Effector CD4-positive, alpha-beta T cell (primary cell): ENCODE measurements at regions not wholly inside any gene's neighbourhood (a gene's known extent, or its start where the extent isn't known, plus 50 kb on each side); places are given as distances from the start of the nearest gene placed in this dataset.

ENCODE experiments used
- DNase-seq: peaks from one replicate; pipeline ENCODE4 v3.0.0-alpha.2; 2020

DNA sequence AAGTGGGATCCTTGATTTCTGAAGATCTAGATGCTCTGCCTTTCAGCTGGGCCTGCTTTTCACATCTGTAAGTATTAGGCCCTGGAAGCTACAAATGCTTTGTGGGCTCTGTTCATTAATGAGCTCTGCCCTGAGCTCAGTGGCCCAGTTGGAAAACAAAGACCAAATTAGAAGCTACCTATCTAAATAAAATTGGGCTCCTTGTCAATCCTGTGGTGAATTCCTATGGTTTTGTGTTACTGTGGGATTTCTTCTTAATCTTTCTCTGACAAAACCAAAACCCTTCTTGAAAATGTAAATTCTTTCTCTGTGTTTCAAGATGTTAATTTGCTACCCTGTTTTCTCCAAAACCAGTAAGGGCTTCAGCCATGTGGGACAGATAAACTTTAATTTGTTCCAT lies 219.0 kb upstream of the HS6ST1 start:
- DNase-seq, result no peak

DNA sequence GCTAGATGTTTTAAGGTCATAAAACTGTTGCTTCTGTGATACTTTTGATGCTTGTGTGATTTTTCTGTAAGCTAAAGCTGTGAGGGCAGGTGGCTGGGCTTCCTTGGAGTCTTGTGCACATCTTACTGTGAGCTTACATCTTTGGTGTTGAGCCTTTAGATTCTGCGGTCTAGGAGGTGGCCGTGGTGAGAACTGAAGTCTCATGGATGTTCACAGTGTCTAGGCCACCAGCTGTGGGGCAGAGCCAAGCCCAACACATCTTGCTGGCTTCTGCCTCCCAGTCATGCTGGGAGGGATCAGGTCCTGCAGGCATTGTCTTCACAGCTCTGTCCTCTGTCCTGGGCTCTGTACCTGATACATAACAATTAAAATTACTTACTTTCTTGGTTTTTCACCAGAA lies 219.7 kb upstream of the HS6ST1 start:
- DNase-seq, result no peak

DNA sequence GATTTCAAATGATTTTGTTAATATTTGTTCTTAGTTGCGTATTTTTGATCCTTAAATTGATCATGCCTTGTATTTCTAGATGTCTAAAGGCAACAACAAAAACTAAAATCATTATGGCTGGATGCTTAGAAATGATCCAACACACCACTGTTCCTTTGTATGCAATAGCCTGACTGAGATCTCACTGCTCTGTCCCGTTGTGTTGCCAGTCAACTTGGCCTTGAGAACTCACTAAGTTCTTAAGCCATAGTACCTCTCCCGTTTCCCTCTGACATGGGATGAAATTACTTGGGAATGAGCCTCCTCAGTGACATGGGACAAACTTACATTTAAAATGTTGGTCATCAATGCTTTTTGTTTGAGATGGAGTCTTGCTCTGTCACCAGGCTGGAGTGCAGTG lies 222.0 kb upstream of the HS6ST1 start:
- no peak for DNase-seq

DNA sequence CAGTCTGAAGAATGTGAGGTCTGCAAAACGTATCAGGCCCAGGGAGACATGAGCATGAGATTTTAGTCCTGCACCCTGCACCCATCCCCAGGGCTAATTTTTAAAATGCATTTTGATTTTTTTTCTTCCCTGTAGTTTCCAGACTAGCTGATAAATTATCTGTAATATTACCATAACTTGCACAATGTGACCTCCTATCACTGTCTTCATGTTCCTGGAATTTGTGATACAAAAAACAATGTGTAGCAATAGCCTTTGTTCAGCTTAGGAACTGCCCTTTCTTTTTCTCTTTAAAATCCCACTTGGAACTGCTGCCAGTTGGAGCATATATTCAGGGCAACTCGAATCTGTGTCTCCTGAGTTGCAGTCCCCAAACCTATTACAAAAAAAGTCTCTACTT lies 222.8 kb upstream of the HS6ST1 start:
- DNase-seq, result no peak

DNA sequence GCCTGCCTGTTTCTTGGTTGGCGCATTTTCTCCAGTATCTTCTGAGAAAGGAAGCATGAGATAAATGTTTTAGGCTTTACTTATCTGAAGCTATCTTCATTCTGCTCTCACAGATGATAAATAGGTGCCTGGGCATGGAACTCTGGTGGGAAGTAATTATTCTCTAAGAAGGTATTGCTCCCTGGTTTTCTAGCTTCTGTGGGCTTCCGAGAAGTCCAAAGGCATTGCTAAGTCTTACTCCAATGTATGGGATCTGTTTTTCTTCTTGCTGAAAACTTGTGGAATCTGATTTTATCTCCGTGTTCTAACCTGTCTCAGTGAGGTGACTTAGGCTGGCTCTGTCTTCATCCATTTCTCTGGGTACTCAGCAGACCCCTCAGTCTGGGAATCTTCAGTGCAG lies 224.4 kb upstream of the HS6ST1 start:
- DNase-seq, result no peak

DNA sequence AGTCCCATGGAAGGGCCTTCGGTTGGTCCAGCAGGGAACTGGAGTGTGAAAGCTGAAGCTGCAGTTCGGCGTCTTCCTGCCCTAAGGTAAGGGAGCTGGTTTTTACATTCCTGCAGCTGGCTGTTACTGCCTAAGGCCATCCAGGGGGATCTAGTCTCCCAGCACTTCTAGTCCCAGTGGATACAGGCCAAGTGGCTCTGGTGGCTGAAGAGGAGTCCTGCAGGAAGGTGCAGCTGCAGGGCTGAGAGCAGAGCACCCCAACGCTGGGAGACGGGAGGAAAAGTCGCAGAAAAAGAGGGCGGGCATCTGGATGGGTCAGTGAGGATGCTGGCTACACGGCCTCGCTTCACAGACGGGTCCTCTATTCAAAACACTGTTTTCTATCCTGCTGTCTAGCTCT lies 225.0 kb upstream of the HS6ST1 start:
- no peak for DNase-seq

DNA sequence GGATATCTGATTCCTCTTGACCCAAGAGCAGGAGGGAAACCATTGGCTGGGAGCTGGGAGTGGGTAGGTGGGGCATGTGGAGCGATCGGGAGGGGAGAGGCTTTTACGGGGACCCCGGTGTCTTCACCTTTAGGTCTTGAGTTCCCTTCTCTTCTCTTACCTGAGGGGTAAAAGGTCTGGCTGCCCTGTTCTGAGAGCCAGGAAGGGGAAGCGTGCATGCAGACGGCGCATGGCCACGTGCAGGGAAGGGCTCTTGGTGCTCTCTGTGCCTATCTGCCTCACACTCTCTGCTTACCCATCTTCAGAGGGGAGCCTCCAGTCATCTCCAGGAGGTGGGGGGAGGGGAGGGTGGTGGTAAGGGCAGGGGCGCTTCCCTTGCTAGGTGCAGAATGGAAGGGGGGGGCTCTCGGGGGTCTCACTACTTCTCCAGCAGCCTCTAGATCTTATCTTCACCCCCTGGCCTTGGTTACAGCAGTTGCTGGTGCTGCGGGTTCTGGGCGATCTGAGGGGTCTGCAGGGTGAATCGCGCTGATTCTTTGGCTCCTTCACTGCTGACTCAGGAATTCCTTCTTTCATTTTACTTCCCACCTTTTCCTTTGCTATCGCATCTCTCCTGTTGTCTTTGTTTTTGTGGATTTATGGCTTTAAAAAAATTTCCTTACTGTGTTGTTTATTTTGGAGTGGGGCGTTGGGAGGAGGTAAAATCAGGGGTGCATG lies 225.8 kb upstream of the HS6ST1 start:
- no peak for DNase-seq

DNA sequence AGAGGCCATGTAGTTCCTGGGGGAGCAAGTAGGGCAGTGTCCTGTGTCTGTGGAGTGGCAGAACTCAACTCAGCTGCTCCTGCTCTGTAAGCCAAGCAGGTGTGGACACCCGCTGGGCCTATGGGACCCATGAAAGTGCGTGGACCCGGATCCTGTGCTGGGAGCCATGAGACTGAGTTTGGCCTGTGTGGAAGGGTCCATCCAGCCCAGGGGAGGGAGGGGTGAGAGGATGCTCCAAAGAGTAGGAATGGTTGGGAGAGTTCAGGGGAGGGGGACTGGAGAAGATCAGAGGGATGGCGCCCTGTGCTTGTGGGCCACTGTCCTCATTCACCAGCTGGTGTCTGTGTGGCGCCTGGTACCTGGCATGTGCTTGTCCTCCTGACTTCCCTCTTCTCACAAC lies 226.4 kb upstream of the HS6ST1 start:
- DNase-seq, result no peak

DNA sequence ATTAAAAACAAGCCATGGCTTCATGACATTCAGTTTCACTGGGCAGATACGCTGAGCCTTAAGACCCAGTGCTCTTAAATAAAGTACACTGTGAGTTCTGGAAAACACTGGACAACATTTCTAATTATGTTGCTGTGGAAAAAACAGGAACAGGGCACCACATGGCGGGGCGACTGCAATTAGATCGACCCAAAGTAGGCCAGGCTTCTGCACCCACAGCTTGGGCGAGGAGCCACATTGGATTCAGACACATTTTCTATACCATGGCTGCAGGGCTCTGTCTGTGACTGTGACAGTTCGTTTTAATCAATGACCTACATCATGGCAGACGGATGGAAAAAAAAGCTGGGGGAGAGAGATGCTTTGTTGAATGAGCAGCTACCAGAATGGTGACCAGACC lies 227.2 kb upstream of the HS6ST1 start:
- DNase-seq, result no peak

DNA sequence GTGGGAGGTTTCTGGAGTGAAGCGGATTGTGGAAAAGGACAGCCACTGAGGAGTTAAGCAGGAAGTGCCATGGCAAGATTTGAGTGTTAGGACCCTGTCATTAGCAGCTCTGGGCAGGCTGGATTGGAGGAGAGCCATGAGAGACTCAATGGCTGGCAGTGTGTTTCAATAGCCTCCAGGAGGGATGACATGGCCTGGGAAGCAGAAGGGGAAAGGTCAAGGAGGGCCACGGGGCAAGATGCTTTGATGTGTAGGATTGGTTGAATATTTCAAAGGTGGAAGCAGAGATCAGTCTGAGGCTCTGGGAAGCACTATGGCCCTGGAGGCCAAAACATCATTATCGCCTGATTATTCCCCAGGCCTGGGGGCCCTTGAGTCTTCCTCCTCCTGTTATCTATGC lies 229.0 kb upstream of the HS6ST1 start:
- DNase-seq, result no peak

DNA sequence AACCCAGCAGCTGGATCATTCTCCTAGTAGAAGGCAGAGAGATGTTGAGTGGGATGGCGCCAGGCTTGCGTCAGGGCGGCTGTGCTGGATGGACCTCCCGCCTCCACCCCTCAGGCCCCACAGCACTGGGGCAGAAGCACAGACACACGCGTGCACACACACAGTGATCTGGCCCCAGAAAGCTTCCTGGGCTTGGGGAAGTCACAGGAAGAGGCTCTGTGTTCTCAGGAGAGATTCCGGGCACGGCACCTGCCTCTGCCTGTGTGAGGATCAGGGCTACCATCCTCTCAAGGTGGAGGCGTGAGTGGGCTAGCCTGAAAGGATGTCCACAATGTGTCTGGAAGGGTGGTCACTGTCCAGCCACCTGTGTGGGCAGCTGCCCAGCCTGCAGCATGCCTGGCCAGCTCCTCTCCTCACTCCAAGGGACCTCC lies 229.8 kb upstream of the HS6ST1 start:
- no peak for DNase-seq

DNA sequence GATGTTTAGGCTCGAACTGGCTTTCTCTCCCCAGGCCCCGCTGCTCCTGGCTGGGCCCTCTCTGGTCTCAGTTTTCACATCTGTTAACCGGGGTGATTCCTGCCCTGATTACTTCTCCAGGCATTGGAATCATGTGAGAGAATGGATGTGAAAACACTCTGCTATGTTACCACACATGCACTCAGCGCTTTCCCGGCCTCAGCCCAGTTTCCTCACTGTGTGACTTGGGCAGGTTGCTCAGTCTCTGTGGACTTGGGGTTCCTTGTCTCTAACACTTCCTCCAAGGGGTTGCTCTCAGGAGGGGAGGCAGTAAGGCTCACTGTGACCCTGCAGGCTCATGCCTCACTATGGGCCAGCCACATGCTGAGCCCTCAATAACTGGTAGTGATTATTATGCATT lies 230.4 kb upstream of the HS6ST1 start:
- no peak for DNase-seq

DNA sequence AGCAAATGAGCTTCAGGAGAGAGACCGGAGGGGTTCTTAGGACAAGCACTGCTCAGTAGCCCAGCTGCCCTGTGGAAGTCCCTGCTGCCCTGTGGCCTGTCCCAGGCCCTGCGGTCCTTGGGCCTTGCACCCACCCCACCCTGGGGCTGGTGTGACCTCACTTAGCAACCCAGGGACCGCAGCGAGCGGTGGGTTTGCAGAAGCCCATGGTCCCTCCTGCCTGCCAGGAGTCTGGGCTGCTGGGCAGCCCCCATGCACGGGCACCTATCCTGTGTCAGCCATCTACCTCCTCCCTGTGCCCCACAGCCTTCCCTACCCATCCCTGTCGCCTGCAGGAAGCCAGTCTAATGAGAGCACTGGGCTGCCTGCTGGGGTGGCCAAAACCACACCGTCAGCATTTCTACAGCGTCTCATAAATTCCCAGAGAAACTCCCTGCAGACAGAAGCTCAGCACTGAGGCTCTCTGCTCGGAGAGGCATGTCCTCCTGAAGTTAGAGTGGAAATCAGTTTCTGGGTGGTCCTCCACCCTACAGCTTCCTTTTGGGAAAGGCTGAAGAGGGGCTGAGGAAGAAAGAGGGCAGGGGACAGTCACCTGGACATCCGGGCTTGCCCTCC lies 231.1 kb upstream of the HS6ST1 start:
- no peak for DNase-seq

DNA sequence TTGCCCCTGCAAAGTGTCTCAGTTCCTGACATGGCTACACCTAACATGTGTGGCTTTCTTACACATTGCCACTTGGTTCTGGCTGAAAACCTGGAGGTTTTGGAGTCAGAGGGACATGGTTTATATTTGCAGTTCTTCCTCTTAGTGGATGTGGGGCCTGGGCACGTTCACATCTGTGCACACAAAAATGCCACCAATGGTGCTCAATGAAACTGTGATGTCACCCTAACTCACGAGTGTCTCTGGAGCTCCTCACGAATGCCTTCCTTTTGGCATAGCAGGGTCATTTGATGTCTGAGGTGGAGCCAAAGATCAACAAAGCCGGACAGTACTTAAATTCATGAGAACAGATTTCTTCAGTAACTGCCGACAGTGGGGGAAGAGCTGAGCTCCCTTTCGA lies 231.7 kb upstream of the HS6ST1 start:
- DNase-seq, result no peak

DNA sequence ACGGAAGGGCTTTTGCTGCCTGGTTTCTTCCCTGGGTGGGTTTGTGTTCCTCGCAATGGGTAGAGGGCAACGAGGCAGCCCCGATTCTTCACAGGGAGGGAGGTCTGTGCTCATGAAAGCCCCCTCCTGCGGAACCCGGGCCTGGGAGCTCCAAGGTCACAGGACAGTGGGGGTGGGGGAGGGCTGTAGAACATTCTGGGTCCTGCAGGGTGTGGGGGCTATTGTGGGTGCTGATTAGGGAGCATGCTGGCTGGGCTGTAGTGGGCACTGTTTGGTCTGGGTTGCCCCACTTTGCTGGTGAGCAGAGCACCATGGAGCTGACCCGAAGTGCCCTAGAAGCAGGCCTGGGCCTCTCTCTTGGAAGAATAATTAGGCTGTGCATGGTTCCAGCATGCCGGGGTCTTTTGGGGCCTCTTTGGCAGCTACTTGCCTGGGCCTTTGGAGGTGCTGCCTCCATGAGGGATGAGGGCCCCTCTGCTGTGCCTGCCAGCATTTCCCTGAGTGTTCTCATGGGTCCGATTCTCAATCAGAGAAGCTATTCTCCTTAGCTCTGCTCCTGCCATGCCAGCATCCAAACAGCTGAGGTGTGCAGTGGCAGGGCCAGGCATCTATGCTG lies 232.2 kb upstream of the HS6ST1 start:
- DNase-seq, result no peak

DNA sequence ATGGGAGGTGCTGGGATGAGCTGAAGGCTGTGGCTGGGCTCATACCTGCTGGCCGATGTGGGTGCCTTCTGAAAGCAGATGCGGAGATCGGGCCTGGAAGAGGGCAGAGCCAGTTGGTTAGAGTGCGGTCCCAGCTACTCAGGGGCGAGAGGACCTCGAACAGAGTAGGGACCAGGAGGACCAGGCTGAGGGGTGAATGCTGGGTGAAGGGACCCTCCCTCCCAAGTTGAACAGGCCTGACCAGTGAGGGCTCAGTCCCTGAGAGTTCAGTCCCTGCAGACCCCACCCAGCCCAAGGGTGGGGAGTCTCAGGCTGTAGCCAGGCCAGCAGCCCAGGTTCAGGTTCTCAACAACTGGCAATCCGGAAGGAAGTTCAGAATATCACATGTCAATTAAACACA lies 232.8 kb upstream of the HS6ST1 start:
- no peak for DNase-seq

DNA sequence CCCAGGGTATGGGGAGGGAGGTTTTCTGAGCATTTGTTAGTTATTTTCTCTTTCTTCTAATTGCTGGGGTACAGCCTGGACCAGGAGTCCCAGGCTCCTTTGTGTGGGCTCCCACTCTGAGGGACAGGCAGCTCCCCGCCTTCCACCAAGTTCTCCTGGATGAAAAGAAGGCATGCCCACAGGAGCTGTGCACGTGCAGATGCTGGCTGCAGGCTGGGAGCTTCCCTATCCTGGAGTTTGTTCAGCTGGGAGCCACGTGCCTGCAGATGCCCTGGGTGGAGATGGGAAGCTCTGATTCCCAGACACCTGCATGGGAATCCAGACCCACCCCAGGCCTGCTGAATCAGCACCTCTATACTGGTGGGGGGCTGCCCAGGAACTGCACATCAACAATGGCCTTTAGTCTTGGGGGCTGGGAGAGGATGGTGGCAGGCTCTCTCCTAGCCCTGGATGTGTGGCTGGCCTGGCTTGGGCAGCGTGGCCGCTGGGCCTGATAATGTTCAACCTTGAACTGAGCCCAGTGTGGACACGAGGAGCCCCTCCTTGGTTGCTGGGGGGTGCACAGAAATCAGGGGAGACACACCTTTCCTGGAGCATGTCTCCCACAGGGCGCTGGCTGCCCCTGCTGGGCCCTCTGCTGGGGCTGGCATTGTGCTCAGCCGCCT lies 233.6 kb upstream of the HS6ST1 start:
- DNase-seq, result no peak

DNA sequence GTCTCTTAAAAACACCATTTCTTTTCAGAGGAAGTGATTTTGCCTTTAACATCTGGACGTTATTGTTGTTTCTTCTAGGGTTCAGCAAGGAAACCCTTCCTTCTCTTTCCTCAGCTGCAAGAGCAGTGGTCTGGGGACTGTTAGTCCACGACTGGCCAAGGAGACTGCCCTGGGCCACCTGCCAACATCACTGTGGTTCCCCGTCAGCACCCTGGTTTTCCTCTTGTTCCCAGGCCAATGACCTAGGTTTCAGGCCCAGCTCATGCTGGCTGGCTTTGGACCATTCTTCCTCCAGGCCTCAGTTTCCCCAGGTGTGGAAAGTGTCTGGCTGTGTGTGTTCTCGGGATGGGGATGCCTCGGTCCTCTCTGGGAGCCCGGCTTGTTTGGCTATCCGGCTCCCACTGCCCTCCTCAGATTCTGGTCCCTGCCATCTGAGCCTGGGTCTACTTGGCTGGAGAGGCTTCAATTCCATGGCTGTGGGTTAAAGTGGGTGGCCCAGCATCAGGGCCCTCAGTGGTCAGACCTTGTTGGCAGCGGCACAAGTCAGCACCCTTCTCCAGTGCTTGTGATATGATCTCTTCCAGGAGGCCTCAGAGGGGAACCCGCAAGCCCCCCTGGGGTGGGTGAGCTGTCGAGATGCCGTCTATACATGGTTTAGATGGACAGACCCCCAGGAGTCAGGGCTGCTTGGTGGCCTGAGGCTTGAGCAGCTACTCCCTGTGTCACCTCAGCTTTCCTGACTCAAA lies 234.3 kb upstream of the HS6ST1 start:
- no peak for DNase-seq

DNA sequence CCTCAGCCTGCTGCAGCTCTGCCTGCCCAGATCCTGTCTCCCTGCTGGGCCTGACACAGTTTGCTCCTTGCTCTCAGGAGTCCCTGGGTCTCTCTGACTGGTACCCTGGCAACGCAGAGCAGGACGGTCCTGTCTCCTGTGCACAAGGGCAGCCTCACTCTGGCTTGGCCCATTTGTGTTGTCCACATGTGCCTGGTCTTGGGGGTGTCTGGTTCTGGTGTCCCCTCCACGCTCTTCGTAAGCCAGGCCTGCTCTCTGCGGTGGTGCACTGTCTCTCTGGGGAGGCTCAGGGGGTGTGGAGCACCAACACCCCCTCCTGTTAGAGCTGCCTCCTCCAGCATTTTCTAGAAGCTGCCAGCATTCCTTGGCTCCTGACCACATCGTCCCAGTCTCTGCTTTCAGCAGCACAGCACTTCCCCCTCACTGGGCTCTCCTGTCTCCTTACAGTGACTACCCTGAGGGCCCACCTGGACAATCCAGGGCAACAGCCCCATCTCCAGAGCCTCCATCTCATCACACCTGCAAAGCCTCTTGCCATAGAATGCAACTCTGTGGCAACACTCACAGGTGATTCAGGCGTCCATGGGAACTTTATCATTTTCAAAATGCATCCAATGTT lies 235.6 kb upstream of the HS6ST1 start:
- DNase-seq, result no peak

DNA sequence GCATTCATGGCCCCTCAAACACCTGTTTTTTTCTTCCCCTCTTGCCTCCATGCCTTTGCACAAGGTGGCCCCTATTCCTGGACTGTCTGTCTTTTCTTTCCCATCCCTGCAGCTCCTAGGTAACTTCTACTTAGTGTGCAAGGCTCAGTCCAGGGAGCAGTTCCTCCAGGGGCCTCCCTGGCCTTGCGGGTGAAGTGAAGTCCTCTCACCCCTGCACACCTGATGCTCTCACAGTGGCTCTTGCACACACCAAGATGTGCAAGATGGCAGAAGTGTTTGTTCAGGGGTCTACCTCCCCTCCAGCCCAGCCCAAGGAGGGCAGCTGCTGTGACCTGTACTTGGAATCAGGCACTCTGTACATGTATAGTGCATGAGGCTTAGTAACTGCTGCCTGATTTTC lies 236.8 kb upstream of the HS6ST1 start:
- DNase-seq, result no peak

DNA sequence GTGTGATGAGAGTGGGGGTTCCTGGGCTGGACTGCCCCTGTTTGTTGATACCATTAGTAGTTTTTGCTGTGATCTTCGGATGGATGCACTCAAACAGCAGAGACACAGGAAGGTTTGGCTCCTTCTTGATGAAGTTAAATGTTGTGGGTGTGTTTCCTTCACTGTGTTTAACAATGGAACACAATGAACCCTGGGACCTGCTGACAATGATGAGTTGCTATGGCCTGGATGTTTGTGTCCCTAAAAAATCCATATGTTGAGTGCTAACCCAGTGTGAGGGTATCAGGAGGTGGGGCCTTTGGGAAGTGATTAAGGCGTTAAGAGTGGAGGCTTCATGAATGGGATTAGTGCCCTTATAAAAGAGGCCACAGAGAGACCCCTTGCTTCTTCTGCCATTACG lies 237.4 kb upstream of the HS6ST1 start:
- no peak for DNase-seq

DNA sequence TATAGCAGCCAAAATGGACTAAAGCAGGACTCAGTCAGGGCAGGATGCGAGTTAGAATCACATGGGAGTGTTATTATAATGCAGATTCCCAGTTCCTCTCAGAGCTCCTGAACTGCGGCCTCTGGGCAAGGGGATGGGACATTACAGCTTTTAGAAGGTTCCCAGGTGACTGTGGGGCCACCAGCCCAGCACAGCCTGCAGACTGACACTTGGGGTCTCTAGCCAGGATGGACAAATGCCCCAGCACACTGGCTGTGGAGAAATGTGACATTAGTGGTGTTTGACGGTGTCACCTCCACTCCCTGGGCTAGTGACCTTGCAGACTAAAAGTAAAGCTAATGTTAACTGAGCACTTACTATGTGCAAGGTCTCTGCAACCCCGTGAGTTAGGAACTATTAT lies 238.0 kb upstream of the HS6ST1 start:
- no peak for DNase-seq

DNA sequence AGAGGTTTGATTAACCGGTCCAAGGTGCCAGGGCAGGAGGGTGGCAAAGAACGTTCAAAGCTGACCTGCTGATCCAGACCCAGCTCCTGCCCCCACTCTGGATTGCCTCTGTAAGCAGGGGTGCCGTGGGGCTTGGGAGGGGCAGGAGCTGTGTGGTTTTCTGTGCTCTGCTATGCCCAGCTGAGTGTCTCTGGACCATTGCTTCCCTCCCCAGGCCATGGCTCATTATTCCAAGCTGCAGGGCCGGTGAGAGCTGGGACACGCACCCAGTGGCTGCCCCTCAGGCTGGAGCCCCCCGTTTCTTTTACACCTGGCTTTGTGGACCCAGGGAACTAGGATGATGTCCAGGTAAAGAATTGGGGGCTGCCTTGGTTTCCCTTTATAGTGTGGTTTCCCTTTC lies 238.4 kb upstream of the HS6ST1 start:
- DNase-seq, result no peak
